Caco-2 (cell line): ENCODE measurements at regions not wholly inside any gene's neighbourhood (a gene's known extent, or its start where the extent isn't known, plus 50 kb on each side); places are given as distances from the start of the nearest gene placed in this dataset.
A peak's percentile ranks its signal among the peaks of the same experiment; 100 is the strongest.

ENCODE experiments used
- BruUV-seq: library from RNA; stranded (reverse); fragments of 400-500 nt; replicated peaks from 2 replicates; lab custom pipeline; 2021; lab: Mats Ljungman, UMichigan
- CTCF ChIA-PET: fragments of 300-600 bp; sonication (Branson Sonifier 250); formaldehyde crosslinking; loops from one replicate; lab custom pipeline; 2022; ENCODE audit warnings: antibody characterized with exemption; lab: Charles Lee
- POLR2A ChIA-PET: fragments of 300-600 bp; sonication (Branson Sonifier 250); formaldehyde crosslinking; loops from one replicate; lab custom pipeline; 2022; ENCODE audit warnings: antibody characterized with exemption; lab: Charles Lee
- DNase-seq, 2 experiments: peaks; one replicate each; pipeline versions ENCODE4 v3.0.0 to v3.0.0-alpha.2; 2020 to 2022
- H3K27me3 ChIP-seq: replicated peaks from 2 replicates; pipeline ENCODE4 v1.6.0; 2011; ENCODE audit warnings: low read length; ENCODE audit not compliant: control insufficient read depth, insufficient read depth
- H3K36me3 ChIP-seq: 2 replicates; pipeline ENCODE4 v1.5.1; 2011; ENCODE audit warnings: low read length; ENCODE audit not compliant: control insufficient read depth, insufficient read depth
- H3K4me1 ChIP-seq: fragments of 250-450 bp; sonication (Bioruptor Pico); 2 replicates; pipeline ENCODE4 v1.5.1; 2020; ENCODE audit warnings: mild to moderate bottlenecking
- H3K4me3 ChIP-seq: 2 replicates; pipeline ENCODE4 v1.5.1; 2011; ENCODE audit warnings: low read depth, mild to moderate bottlenecking, control low read depth, low read length
- H3K9me3 ChIP-seq: fragments of 250-450 bp; sonication (Bioruptor Pico); 2 replicates; pipeline ENCODE4 v1.5.1; 2020; ENCODE audit warnings: mild to moderate bottlenecking, moderate library complexity
- H3K27ac Mint-ChIP-seq: one replicate; pipeline ENCODE4 v1.8.0; 2022; ENCODE audit warnings: mixed read lengths; ENCODE audit not compliant: unreplicated experiment
- H3K27me3 Mint-ChIP-seq: one replicate; pipeline ENCODE4 v1.8.0; 2022; ENCODE audit warnings: mixed read lengths; ENCODE audit not compliant: insufficient read depth, unreplicated experiment
- H3K36me3 Mint-ChIP-seq: one replicate; pipeline ENCODE4 v1.8.0; 2022; ENCODE audit warnings: mild to moderate bottlenecking, mixed read lengths; ENCODE audit not compliant: insufficient read depth, unreplicated experiment
- H3K4me1 Mint-ChIP-seq: one replicate; pipeline ENCODE4 v1.8.0; 2022; ENCODE audit warnings: low read depth, mixed read lengths; ENCODE audit not compliant: unreplicated experiment
- H3K4me3 Mint-ChIP-seq: one replicate; pipeline ENCODE4 v1.8.0; 2022; ENCODE audit warnings: mild to moderate bottlenecking, moderate library complexity, mixed read lengths; ENCODE audit not compliant: unreplicated experiment
- H3K9me3 Mint-ChIP-seq: one replicate; pipeline ENCODE4 v1.8.0; 2022; ENCODE audit warnings: mixed read lengths; ENCODE audit not compliant: unreplicated experiment
- CTCF ChIP-seq, 2 experiments: fragments of 200-600 bp in 1 of 2; IDR thresholded peaks; 1 replicate in 1 of 2; 2 replicates in 1 of 2; pipeline versions ENCODE4 v1.5.1 to v1.8.0; 2011 to 2022; ENCODE audit warnings: antibody characterized with exemption in 1 of 2, control low read depth in 1 of 2, inconsistent platforms in 1 of 2, low read depth in 1 of 2, low read length in 1 of 2, mild to moderate bottlenecking in 1 of 2, moderate library complexity in 1 of 2; ENCODE audit not compliant: insufficient read depth in 1 of 2, severe bottlenecking in 1 of 2, unreplicated experiment in 1 of 2
- intact Hi-C: fragments of 100-400 bp; cut with micrococcal nuclease; formaldehyde crosslinking; loops from one replicate; pipeline ENCODE4 v1.10.0; 2022; ENCODE audit not compliant: unreplicated experiment

GRCh38 chr13:22195726-22196125 lies 524.9 kb downstream of the FGF9 start:
- H3K36me3 ChIP-seq: no peaks in the 10 kb centered on the region
- H3K27me3 ChIP-seq: no peaks in the 10 kb centered on the region
- ChIA-PET POLR2A (no interaction called here), CTCF (no interaction called here)
- no peak overlapping the region for H3K4me3 Mint-ChIP-seq
- BruUV-seq: no TSS peak
- no peaks in the 10 kb centered on the region for H3K4me1 ChIP-seq
- intact Hi-C loops: no loop called here
- no peak overlapping the region for H3K27ac Mint-ChIP-seq
- no peaks in the 10 kb centered on the region for H3K9me3 Mint-ChIP-seq
- no peaks in the 10 kb centered on the region for H3K36me3 Mint-ChIP-seq
- no peak for TF ChIP-seq CTCF (IDR thresholded peaks at IDR 0.05; ENCODE audit: insufficient read depth in 1 of 2, low read depth in 1 of 2, low read length in 1 of 2, severe bottlenecking in 1 of 2, unreplicated experiment in 1 of 2)
- no peak for DNase-seq
- H3K9me3 ChIP-seq: no peaks in the 10 kb centered on the region
- no peaks in the 10 kb centered on the region for H3K4me1 Mint-ChIP-seq
- H3K4me3 ChIP-seq: no peak overlapping the region
- no peaks in the 10 kb centered on the region for H3K27me3 Mint-ChIP-seq

GRCh38 chr13:22196777-22197176 lies 525.9 kb downstream of the FGF9 start:
- no peaks in the 10 kb centered on the region for H3K4me1 Mint-ChIP-seq
- no peak overlapping the region for H3K27ac Mint-ChIP-seq

GRCh38 chr13:22198001-22198400 lies 527.1 kb downstream of the FGF9 start:
- intact Hi-C loops: no loop called here
- Mint-ChIP-seq H3K27ac (no peak overlapping the region), H3K4me3 (no peak overlapping the region), H3K9me3 (no peaks in the 10 kb centered on the region), H3K36me3 (no peaks in the 10 kb centered on the region), H3K4me1 (no peaks in the 10 kb centered on the region), H3K27me3 (no peaks in the 10 kb centered on the region)
- H3K27me3 ChIP-seq: no peaks in the 10 kb centered on the region
- ChIA-PET CTCF (no interaction called here), POLR2A (no interaction called here)
- H3K4me1 ChIP-seq: no peaks in the 10 kb centered on the region
- no peak overlapping the region for H3K4me3 ChIP-seq
- no TSS peak for BruUV-seq
- H3K36me3 ChIP-seq: no peaks in the 10 kb centered on the region
- TF ChIP-seq CTCF (IDR thresholded peaks at IDR 0.05; ENCODE audit: insufficient read depth in 1 of 2, low read depth in 1 of 2, low read length in 1 of 2, severe bottlenecking in 1 of 2, unreplicated experiment in 1 of 2): no peak
- no peak for DNase-seq
- H3K9me3 ChIP-seq: no peaks in the 10 kb centered on the region

More at GRCh38 chr13:22196777-22197176, 525.9 kb downstream of the FGF9 start:
- CTCF ChIA-PET: no interaction called here
- Mint-ChIP-seq H3K9me3 (no peaks in the 10 kb centered on the region), H3K27me3 (no peaks in the 10 kb centered on the region), H3K4me3 (no peak overlapping the region), H3K36me3 (no peaks in the 10 kb centered on the region)
- Histone ChIP-seq H3K4me1 (no peaks in the 10 kb centered on the region), H3K36me3 (no peaks in the 10 kb centered on the region), H3K4me3 (no peak overlapping the region), H3K27me3 (no peaks in the 10 kb centered on the region), H3K9me3 (no peaks in the 10 kb centered on the region)
- TF ChIP-seq CTCF (IDR thresholded peaks at IDR 0.05; ENCODE audit: insufficient read depth in 1 of 2, low read depth in 1 of 2, low read length in 1 of 2, severe bottlenecking in 1 of 2, unreplicated experiment in 1 of 2): peak in 1 of 2 experiments; percentile 18
- intact Hi-C loops: no loop called here
- BruUV-seq: no TSS peak
- POLR2A ChIA-PET: no interaction called here
- peak in 1 of 2 experiments; percentile 7 for DNase-seq
